ENCODE measurements at regions not wholly inside any gene's neighbourhood (a gene's known extent, or its start where the extent isn't known, plus 50 kb on each side); places are given as distances from the start of the nearest gene placed in this dataset.

GRCh38 chr1:242634732-242635131 is 110.2 kb upstream of the PLD5 start:
- TF ChIP-seq TAF1 (IDR thresholded peaks at IDR 0.05; ENCODE audit: borderline replicate concordance, insufficient read depth, low read length) (no peak), SIN3A (IDR thresholded peaks at IDR 0.05; ENCODE audit: borderline replicate concordance, insufficient read depth, low read length) (no peak)
- TF ChIP-seq, protein P1, sequence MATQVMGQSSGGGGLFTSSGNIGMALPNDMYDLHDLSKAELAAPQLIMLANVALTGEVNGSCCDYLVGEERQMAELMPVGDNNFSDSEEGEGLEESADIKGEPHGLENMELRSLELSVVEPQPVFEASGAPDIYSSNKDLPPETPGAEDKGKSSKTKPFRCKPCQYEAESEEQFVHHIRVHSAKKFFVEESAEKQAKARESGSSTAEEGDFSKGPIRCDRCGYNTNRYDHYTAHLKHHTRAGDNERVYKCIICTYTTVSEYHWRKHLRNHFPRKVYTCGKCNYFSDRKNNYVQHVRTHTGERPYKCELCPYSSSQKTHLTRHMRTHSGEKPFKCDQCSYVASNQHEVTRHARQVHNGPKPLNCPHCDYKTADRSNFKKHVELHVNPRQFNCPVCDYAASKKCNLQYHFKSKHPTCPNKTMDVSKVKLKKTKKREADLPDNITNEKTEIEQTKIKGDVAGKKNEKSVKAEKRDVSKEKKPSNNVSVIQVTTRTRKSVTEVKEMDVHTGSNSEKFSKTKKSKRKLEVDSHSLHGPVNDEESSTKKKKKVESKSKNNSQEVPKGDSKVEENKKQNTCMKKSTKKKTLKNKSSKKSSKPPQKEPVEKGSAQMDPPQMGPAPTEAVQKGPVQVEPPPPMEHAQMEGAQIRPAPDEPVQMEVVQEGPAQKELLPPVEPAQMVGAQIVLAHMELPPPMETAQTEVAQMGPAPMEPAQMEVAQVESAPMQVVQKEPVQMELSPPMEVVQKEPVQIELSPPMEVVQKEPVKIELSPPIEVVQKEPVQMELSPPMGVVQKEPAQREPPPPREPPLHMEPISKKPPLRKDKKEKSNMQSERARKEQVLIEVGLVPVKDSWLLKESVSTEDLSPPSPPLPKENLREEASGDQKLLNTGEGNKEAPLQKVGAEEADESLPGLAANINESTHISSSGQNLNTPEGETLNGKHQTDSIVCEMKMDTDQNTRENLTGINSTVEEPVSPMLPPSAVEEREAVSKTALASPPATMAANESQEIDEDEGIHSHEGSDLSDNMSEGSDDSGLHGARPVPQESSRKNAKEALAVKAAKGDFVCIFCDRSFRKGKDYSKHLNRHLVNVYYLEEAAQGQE (IDR thresholded peaks at IDR 0.05; ENCODE audit: insufficient read depth in 1 of 2, low read depth in 2 of 2, low read length in 2 of 2): no peak

- TF ChIP-seq TAF1 (IDR thresholded peaks at IDR 0.05; ENCODE audit: borderline replicate concordance, insufficient read depth, low read length) (no peak), SIN3A (IDR thresholded peaks at IDR 0.05; ENCODE audit: borderline replicate concordance, insufficient read depth, low read length) (no peak), POLR2AphosphoS5 (IDR thresholded peaks at IDR 0.05; ENCODE audit: low read depth, low read length) (no peak), FOXP2 (optimal IDR thresholded peaks at IDR 0.05; ENCODE audit: borderline replicate concordance, extremely low read depth, extremely low read length, insufficient read depth) (no peak)
- TF ChIP-seq, protein P1 (IDR thresholded peaks at IDR 0.05; ENCODE audit: insufficient read depth in 1 of 2, low read depth in 2 of 2, low read length in 2 of 2): no peak
Observed at GRCh38 chr1:242629396-242629795, 104.9 kb upstream of the PLD5 start.

DNA sequence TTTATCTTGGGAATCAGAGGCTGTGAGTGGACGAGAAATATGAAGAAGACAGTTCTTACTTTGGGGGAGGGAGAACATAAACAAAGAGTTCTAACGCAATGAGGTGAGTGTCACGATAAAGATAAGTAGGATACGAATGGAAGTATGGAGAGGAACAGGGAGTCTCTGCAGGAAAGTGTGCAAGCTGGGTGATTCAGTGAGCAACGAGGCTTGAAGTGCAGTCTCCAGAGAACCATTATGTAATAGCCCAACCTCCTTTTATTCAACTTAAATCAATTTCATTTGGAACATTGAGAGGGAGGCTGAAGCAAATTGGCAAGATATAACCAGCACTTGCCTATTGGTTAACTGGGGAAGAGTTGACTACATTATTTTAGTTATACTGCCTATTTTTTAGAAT is 99.3 kb upstream of the PLD5 start:
- TF ChIP-seq SIN3A (IDR thresholded peaks at IDR 0.05; ENCODE audit: borderline replicate concordance, insufficient read depth, low read length) (no peak), POLR2AphosphoS5 (IDR thresholded peaks at IDR 0.05; ENCODE audit: low read depth, low read length) (no peak), TAF1 (IDR thresholded peaks at IDR 0.05; ENCODE audit: borderline replicate concordance, insufficient read depth, low read length) (no peak), FOXP2 (optimal IDR thresholded peaks at IDR 0.05; ENCODE audit: borderline replicate concordance, extremely low read depth, extremely low read length, insufficient read depth) (no peak)
- TF ChIP-seq, protein P1 (IDR thresholded peaks at IDR 0.05; ENCODE audit: insufficient read depth in 1 of 2, low read depth in 2 of 2, low read length in 2 of 2): no peak

GRCh38 chr1:242623119-242623518 is 98.6 kb upstream of the PLD5 start:
- TF ChIP-seq FOXP2 (optimal IDR thresholded peaks at IDR 0.05; ENCODE audit: borderline replicate concordance, extremely low read depth, extremely low read length, insufficient read depth) (no peak), TAF1 (IDR thresholded peaks at IDR 0.05; ENCODE audit: borderline replicate concordance, insufficient read depth, low read length) (no peak), POLR2AphosphoS5 (IDR thresholded peaks at IDR 0.05; ENCODE audit: low read depth, low read length) (no peak), SIN3A (IDR thresholded peaks at IDR 0.05; ENCODE audit: borderline replicate concordance, insufficient read depth, low read length) (no peak)
- TF ChIP-seq, protein P1 (IDR thresholded peaks at IDR 0.05; ENCODE audit: insufficient read depth in 1 of 2, low read depth in 2 of 2, low read length in 2 of 2): no peak

GRCh38 chr1:242613266-242613815 is 88.8 kb upstream of the PLD5 start:
- TF ChIP-seq TAF1 (IDR thresholded peaks at IDR 0.05; ENCODE audit: borderline replicate concordance, insufficient read depth, low read length) (no peak), POLR2AphosphoS5 (IDR thresholded peaks at IDR 0.05; ENCODE audit: low read depth, low read length) (no peak), SIN3A (IDR thresholded peaks at IDR 0.05; ENCODE audit: borderline replicate concordance, insufficient read depth, low read length) (no peak), FOXP2 (optimal IDR thresholded peaks at IDR 0.05; ENCODE audit: borderline replicate concordance, extremely low read depth, extremely low read length, insufficient read depth) (no peak)
- TF ChIP-seq, protein P1 (IDR thresholded peaks at IDR 0.05; ENCODE audit: insufficient read depth in 1 of 2, low read depth in 2 of 2, low read length in 2 of 2): no peak
